Stimulated activated CD4-positive, alpha-beta T cell treated with anti-CD3 and anti-CD28 coated beads, TNF-alpha, amount 100 ng/mL, for 24 hours (primary cell): ENCODE measurements at regions not wholly inside any gene's neighbourhood (a gene's known extent, or its start where the extent isn't known, plus 50 kb on each side); places are given as distances from the start of the nearest gene placed in this dataset.
"Not testable (repeated sequence)": the region's sequence is repeated elsewhere in the genome, so short reads cannot be mapped to it uniquely, and the experiment has no call there.

ENCODE experiments used
- DNase-seq, 3 experiments: peaks; one replicate each; pipeline ENCODE4 v3.0.0-alpha.2; 2020; ENCODE audit warnings: low read depth in 3 of 3

DNA sequence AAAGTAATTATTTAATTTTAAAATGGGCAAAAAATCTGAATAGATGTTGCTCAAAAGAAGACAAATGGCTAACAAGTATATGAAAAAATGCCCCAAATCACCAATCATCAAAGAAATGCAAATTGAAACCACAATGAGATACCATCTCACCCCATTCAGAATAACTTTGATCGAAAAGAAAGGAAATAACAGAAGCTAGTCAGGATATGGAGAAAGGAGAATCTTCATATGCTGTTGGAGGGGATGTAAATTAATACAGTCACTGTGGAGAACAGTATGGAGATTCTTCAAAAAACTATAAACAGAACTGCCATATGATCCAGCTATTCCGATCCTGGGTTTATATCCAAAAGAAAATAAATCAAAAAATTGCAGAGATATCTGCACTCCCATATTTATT lies 418.5 kb upstream of the RGMB start:
- no peak for DNase-seq

DNA sequence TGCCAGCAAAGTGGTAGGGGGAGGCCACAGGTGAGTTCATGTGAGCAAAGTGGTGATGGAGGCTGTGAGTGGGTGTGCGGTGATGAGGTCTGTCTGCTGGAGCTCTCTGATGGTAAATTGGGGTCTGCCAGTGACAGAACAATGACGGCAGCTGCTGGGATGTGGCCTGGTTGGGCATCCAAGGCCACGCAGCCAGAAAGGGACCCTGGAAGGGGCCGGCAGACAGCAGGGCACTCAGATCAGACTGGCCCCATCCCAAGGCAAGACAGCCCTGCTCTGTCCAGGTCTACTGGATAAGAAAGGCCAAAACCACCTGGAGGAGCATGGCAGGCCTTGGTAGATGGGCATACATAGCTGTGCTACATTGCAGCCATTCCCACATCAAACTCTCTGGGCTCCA lies 412.9 kb upstream of the RGMB start:
- no peak for DNase-seq

DNA sequence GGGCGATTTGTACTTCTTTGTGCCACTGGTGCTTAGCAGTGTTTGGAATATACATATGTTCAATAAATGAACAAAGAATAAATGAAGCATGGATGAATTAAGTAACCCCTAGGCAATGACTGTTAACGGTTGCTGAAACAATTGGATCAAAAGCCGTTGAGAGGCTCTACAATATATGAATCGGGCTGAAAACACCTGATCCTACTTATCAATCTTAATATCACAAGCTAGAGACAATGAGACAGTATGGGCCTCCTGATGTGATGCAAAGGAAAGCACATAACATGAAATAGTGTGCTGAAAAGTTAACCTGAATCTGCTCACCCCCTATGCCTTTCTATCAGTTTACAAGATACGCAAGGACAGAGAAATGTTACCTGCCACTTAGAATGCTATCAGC lies 410.3 kb upstream of the RGMB start:
- no peak for DNase-seq

DNA sequence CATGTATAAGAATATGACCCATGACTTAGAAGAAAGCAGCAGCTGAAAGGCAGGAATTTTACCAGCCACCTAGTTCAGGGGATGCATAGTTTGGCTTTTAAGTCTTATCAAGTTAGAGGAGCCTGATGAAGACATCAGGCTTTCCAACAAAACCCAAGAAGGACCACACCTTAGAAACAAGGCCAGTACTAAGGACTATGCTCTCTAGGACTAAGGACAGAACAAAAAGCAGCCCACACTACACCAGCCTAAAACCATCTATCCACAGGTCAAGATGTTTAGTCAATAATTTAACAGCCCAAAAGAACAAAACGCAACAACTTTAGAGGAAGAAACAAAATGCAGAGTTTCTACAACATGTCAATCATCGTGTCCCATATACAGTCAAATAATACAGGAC lies 408.9 kb upstream of the RGMB start:
- no peak for DNase-seq

DNA sequence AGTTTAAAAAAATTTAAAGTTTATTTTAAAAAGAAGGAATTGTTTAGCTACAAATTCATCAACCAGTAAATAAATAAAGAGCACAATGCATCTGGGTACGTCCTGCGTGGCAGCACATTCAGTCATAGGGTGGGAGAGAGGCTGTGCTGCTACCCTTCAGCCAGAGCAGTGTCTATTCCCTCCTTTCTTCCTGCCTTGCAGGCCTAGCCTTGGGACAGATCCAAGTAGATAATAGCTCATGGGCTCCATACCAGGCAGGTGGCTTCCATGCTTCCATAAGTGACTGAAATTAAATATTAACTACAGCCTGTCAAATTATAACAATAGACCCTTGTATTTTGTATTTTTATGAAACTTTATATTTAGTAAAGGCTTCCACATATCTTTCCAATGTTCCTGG lies 408.3 kb upstream of the RGMB start:
- DNase-seq, result no peak

DNA sequence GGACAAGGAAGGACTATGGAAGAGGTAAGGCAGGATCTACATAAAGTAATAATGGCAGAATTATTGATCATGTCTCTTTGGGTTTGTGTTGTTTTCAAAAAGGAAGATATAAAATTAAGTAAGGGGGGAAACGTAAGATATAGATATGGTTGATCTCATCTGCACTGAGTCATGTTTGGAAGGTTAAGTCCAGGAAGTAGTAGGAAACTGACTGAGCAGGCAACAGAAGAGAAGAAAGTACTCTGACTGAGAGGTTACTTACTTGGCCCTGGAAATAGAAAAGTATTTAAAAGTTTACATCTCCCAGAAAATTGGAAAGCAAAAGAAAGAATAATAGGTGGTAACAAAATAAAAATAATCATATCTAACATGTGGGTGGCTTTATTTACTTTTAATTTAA lies 405.3 kb upstream of the RGMB start:
- DNase-seq, result no peak

DNA sequence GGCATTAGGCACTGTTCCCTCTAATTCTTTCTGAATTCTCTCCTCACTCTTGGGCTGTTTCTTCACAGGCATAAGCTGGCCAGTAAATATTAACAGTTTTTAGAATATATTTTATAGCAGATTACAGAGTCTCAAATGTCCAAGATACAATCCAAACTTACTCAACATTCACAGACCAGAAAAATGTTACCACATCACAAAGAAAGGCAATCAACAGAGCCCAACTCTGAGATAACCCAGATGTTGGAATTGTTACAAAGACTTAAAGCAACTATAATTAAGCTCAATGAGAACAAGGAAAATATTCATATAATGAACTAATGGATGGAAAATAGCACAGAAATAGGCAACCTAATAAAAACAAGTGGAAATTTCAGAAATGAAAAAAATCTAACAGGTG lies 401.1 kb upstream of the RGMB start:
- no peak for DNase-seq

DNA sequence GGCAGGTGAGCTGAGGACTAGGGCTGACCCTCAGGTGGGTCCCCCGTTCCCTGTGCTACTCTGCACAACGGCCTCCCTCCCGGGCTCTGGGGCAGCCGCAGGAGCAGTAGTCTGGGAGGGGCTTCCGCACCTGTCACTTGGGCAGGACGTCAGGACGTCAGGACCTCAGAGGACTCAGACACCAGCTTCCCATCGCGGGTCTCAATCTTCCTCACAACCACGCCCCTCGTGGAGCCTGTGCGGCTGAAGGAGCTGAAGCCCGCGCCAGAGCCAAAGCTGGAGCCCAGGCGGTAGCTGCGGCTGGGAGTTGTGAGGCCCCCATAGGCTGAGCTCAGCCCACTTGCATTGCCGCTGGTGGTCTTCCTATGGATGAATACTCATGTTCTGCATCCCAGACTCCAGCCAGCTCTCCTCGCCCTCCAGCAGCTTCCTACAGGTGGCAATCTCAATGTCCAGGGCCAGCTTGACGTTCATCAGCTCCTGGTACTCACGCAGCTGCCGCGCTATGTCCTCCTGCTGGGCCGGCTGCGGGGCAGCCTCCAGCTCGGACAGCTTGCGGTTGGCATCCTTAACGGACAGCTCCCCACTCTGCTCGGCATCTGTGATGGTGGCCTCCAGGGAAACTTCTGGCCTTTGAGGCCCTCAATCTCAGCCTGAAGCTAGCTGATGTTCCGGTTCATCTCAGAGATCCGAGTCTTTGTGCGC lies 381.4 kb upstream of the RGMB start:
- DNase-seq, result no peak

DNA sequence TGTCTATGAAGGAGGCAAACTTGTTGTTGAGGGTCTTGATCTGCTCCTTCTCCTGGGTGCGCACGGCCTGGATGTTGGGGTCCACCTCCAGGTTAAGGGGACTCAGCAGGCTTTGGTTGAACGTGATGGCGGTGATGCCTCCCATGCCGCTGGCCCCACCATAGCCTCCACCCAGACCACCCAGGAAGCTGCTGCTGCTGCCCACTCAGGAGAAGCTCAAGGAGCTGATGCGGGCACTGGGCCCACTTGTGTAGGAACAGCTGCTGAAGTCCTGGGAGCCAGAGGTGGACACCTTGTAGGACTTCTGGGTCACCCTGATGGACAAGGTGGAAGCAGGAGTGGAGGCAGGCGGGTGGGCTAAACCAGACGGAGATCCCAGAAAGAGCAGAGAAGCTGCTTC lies 380.3 kb upstream of the RGMB start:
- DNase-seq, result not testable (repeated sequence)

DNA sequence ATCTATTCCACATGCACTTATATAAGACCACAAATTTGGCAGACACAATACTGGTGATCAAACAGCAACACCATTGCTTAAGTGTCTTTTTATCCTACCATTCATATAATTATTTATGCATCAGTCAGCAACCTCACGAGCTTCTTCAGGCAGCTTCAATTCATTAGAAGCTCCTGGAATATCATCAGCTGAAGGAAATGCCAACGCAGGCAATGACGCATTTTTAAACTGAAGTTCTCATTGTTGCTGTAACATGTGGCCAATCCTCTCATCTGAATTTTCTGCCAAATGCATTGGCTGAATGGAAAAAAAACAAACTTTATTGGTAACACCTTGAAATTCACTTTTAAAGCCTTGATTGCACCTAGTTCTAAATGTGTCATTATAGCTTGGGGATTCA lies 376.4 kb upstream of the RGMB start:
- no peak for DNase-seq

DNA sequence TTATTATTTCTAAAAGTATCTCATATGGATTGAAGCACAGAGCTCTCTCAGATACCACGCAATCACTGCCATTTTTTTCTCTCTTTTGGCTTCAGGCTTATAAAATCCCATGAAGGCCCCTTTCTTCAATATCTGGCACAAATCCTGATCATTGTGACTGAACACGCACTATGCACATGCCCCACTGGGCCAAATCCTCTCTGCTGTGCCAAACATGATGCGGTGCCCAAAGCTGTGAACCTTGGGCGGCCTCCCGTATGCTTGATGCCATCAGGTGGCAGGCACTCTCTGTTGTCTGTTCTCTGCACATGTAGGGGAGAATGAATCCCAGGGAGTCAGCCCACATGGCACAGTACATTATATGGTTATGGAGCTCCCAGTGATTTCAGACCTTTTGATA lies 375.0 kb upstream of the RGMB start:
- DNase-seq, result no peak

DNA sequence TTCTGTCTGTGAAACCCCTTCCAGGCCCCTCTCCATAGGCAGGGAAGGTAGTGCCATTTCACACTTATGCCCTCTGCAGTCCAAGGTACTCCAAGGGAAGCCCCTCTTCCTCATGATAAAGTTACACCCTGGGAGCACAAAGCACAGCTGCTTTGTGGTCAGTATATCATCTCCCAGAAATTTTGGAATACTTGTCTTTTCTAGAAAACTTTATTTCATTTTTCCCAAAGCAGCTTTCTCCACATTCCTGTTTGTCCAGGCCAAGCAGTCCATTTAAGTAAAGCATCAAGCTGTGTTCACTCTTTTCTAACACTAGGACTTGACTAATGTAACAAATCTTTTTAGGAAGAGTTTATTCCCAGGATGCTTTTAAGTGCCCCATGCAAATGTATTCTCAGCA lies 371.8 kb upstream of the RGMB start:
- DNase-seq, result no peak

DNA sequence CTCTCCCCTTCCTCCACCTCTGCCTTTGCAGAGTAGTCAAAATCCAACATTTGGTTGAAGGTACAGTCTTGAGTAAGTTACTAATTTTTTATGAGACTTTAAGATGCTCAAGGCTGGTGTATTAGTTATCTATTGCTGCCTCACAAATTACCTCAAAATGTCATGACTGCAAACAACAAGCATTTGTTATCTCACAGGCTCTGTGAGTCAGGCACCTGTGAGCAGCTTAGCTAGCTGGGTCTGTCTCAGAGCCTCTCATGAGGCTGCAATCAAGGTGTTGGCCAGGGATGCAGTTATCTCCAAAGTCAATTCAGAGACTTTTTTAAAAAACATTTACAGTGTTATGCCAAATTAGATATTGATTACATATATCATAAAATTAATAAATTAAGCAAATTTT lies 371.3 kb upstream of the RGMB start:
- no peak for DNase-seq

DNA sequence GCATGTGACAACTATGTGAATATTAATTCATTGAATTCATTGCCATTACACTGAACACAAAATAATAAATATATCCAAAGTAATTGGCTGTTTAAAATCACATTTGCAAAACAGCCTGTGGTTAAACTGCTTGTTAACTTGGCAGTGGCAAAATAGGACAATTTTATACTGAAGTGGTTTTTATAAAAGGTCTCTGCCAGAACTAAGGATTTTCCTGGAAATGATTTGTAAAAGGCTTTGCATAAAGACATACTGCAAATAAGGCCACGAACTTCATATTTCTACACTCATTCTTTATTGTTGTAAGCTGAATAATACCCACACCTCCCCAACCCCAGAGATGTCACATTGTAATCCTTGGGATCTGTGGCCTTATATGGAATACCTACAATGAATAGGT lies 370.3 kb upstream of the RGMB start:
- DNase-seq, result no peak

DNA sequence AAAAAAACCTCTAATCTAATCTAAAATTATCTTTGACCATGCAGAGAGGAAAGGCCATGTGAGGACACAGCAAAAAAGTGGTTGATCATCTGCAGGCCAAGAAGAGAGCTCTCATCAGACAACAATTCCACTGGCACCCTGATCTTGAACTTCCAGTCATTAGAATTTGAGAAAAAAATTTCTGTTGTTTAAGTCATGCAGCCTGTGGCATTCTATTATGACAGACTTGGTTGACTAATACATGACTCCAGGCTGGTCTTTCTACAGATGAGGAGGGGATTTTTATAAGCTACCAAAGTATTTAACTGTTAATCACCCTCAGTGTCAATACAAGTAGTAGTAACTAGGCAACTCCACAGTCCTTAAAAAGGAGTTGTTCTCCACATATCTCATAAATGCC lies 358.5 kb upstream of the RGMB start:
- no peak for DNase-seq

DNA sequence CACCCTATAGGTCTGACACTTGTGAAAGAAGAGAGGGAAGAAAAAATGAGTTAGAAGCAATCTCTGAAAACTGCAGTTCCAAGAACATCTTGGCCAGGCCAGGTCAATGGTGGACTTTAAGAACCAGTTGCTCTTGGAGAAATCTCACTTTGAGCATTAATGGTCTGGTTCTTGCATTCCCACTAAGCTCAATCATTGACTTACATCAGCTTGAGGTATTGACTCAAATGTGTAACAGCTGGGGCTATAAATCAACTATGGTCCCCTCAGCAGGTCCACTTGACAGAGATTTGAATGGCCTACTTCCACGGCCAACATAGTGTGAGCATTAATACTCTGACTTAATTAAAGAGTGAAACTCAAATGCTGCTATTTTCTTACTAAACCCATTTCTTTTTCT lies 357.8 kb upstream of the RGMB start:
- no peak for DNase-seq

DNA sequence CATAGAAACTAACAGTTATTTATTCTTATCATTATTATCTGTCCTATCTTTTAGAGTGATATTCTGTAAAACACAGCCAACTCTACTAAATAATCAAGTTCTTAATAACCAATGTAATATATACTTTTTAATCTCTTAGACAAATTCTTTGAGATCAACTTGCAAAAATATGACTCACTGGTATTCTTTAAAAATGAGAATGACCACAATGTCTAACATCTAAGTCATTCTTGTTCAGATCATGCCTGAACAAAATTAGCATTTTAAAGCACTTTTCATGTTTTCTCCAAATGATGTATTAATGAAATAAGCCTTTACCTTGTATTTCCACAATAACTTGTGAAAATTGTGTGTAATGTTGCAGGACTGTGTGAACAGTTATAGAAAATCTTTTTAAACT lies 356.9 kb upstream of the RGMB start:
- no peak for DNase-seq

DNA sequence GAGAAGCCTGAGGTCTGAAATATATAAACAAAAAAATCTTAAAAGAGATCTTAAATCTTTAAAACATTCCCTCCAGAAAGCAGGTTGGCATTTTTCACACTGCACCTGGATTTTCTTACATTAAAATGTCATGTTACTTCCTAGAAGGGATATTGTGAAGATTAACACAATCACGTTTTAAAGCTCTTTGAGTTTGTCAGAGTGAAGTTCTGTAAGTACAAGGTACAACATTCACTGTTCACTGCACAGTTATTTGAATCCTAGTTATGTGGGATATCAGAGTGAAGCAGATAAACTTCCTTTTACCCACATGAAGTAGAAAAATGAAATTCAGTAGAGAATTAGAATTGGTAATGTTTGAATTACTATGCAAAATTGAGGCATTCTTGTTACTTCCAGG lies 353.6 kb upstream of the RGMB start:
- DNase-seq, result no peak

DNA sequence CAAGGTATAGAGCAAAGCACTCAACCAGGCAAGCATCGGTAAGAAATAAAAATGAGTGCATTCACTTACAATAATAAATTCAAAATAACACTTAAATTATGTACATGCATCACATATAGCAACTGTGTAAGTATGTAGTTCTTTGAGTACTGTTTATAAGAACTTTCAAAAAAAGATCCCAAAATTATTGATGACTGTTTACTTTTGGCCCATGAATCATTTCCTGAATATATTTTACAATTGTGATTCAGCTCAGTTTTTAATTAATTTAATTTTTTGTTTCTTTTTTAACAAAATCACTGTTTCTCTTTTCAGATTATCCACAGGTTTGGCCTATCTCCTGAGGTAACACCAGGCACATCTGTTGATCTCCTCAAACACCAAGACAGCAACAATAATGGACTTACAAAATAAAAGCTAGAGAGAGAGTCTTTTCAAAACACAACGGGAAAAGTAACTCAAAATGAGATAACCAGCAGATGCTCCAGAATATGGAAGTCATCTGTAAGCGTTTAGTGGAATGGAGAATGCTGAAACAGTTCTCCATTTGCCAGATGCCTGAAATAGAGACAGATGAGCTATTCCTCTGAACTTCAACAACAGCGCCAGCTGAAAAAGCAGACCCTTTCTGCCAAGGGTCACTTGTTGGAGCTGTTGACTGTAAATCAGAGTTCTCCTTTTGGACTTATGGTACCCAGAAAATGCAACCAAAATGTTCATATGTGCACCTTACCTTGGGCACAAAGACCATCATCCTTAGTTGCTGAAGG lies 348.6 kb upstream of the RGMB start:
- no peak for DNase-seq

DNA sequence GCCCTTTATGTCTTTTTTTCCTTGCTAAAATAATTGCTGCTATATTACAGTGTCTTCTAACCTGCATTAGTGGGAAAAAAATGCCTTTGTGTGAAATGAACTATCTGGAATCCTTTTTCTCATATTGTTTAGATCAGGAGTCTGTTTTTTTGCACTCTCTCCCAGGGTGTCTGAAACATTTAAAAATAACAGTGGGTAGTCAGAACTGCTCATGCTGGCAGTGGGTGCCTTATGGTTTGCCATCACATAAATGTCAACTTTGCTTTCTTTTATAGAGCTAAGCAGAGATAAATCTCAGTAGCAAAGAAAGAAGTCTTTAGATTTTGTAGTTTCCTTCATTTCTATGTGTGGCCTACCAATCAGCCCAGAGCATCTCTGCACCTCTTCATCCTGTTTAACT lies 347.8 kb upstream of the RGMB start:
- no peak for DNase-seq

DNA sequence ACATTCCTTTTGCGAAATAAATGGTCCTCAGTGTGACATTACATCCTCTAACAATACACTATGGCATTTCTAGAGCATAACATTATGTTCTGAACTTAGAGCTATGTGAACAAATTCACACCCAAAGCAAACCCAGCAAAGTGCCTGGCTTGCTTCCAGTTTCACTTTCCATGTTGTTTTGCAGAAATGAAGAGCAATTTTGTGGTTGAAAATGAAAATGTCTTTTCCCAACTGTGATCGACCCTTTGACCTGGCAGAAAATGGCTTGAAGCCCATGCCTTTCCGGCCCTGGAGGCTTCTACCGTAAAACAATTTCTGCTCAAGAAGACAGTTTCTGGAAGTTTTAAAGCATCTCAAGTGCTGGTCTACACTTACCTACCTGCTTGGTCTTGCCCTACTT lies 344.7 kb upstream of the RGMB start:
- no peak for DNase-seq

DNA sequence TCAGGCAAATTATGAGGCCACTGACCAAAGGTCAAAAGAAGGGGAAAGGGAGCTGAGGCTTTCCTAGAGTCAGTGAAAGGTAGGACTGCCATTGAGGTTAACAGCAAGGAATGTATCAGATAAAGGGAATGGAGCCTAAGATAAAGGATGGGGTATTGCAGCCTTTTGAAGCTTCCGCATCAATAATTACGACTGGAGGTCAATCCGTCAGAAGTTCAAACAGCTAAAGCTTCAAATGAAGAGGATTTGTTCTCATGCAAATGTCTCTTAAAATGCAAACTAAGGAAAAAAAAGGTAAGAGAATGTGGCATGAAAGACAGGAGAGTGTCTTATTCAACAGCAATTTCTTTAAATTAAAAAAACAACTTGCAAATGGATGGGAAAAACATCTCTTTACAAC lies 341.1 kb upstream of the RGMB start:
- DNase-seq, result no peak

DNA sequence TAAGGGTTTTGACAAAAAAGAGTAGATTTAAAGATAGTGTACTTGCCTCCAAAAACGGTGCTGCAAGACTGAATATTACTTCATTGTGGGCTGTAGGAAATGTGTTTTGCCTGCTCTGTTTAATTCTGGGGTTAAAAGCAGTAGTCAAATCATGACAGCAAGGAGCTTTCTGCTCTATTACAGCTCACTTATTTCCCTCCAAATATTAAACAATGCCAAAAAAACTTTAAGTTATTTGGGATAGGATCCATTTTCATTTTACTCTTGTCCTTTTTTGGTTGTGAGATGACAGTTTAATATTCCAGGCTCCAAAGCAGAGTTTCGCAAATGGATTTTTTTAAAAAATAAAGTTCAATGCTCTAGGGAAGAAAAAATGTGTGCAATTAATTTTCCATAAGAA lies 340.4 kb upstream of the RGMB start:
- no peak for DNase-seq

DNA sequence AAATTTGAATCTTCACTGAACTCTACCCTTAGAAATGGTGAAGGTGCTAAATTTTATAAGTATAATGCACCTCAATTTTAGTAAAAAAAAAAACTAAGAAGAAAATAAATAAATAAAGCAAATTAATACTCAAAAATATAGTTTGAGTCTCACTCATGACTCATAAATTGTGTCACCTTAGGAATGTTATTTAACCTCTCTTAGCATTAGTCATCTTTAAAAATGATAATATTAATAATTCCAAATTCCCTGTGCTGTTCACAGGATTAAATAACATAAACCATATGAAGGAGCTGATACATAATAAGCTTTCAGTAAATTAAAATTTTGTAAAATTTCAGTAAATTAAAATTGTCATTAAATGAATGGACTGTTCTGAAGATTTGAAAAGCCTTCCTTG lies 339.8 kb upstream of the RGMB start:
- DNase-seq, result no peak
